Endothelial cell of umbilical vein (primary cell): ENCODE measurements at regions not wholly inside any gene's neighbourhood (a gene's known extent, or its start where the extent isn't known, plus 50 kb on each side); places are given as distances from the start of the nearest gene placed in this dataset.

Experiments used
- BruUV-seq: library from RNA; stranded (reverse); fragments of 400-500 nt; replicated peaks from 2 replicates; lab custom pipeline; 2021; lab: Mats Ljungman, UMichigan
- CTCF ChIA-PET: fragments of 300-600, 350-600 bp; sonication (Branson Sonifier 250); formaldehyde crosslinking; loops from one replicate; lab custom pipeline; 2021; ENCODE audit warnings: antibody characterized with exemption, inconsistent platforms; lab: Charles Lee
- POLR2A ChIA-PET: fragments of 300-600, 350-600 bp; sonication (Branson Sonifier 250); formaldehyde crosslinking; loops from one replicate; lab custom pipeline; 2021; ENCODE audit warnings: antibody characterized with exemption, inconsistent platforms; lab: Charles Lee
- DNase-seq: peaks from one replicate; pipeline ENCODE4 v3.0.0-alpha.2; 2011; ENCODE audit warnings: low read depth, low spot score
- FAIRE-seq: peaks from 2 replicates; lab custom pipeline; 2011; peaks lifted over from hg19 to GRCh38; lab: Jason Lieb, UNC
- H2AFZ ChIP-seq: 2 replicates; pipeline ENCODE4 v1.6.0; 2012; ENCODE audit warnings: low read depth, low read length, control low read depth, inconsistent platforms
- H3K27ac ChIP-seq: 2 replicates; pipeline ENCODE4 v1.5.1; 2011; ENCODE audit warnings: low read depth, mild to moderate bottlenecking, control low read depth, low read length, moderate library complexity; ENCODE audit not compliant: insufficient read depth
- H3K27me3 ChIP-seq, 2 experiments: 2 replicates each; pipeline versions ENCODE4 v1.6.0 to v1.6.1; 2011; ENCODE audit warnings: low read length in 2 of 2, mixed read lengths in 1 of 2; ENCODE audit not compliant: control insufficient read depth in 2 of 2, insufficient read depth in 2 of 2
- H3K36me3 ChIP-seq, 2 experiments: 2 replicates in 1 of 2; 3 replicates in 1 of 2; pipeline ENCODE4 v1.5.1; 2011; ENCODE audit warnings: low read length in 2 of 2, mild to moderate bottlenecking in 1 of 2, moderate library complexity in 1 of 2; ENCODE audit not compliant: control insufficient read depth in 2 of 2, insufficient read depth in 2 of 2; ENCODE audit errors: extremely low read depth in 1 of 2
- H3K4me1 ChIP-seq: 3 replicates; pipeline ENCODE4 v1.5.1; 2011; ENCODE audit warnings: mild to moderate bottlenecking, low read length; ENCODE audit not compliant: control insufficient read depth, insufficient read depth; ENCODE audit errors: extremely low read depth
- H3K4me2 ChIP-seq: 2 replicates; pipeline ENCODE4 v1.6.1; 2011; ENCODE audit warnings: low read length, control low read depth, mixed read lengths; ENCODE audit not compliant: insufficient read depth
- H3K4me3 ChIP-seq, 3 experiments: fragments of 200-600 bp in 1 of 3; sonication (generic), shearing (Covaris generic) in 1 of 3; replicated peaks in 1 of 3; 2 replicates each; pipeline ENCODE4 v1.5.1; 2011 to 2016; ENCODE audit warnings: control low read depth in 3 of 3, low read length in 3 of 3, mild to moderate bottlenecking in 2 of 3, inconsistent platforms in 1 of 3, low read depth in 1 of 3, moderate library complexity in 1 of 3; ENCODE audit not compliant: insufficient read depth in 1 of 3
- H3K79me2 ChIP-seq: 2 replicates; pipeline ENCODE4 v1.6.0; 2012; ENCODE audit warnings: low read length, inconsistent platforms; ENCODE audit not compliant: control insufficient read depth, insufficient read depth
- H3K9ac ChIP-seq: replicated peaks from 2 replicates; pipeline ENCODE3; 2011; ENCODE audit warnings: low read length, control low read depth; ENCODE audit not compliant: insufficient read depth; ENCODE audit errors: extremely low read depth
- H3K9me1 ChIP-seq: replicated peaks from 3 replicates; pipeline ENCODE4 v1.6.0; 2011; ENCODE audit warnings: mild to moderate bottlenecking, low read length; ENCODE audit not compliant: control insufficient read depth, insufficient read depth; ENCODE audit errors: extremely low read depth
- H3K9me3 ChIP-seq: replicated peaks from 2 replicates; pipeline ENCODE4 v1.5.1; 2012; ENCODE audit warnings: low read length, inconsistent platforms; ENCODE audit not compliant: control insufficient read depth, insufficient read depth
- H4K20me1 ChIP-seq: replicated peaks from 2 replicates; pipeline ENCODE3; 2011; ENCODE audit warnings: mild to moderate bottlenecking, low read length; ENCODE audit not compliant: control insufficient read depth, insufficient read depth; ENCODE audit errors: extremely low read depth
- EZH2 ChIP-seq: IDR thresholded peaks from 2 replicates; pipeline ENCODE4 v1.6.1; 2012; ENCODE audit warnings: borderline replicate concordance, low read depth, mild to moderate bottlenecking, moderate library complexity, low read length, inconsistent platforms; ENCODE audit not compliant: severe bottlenecking
- FOS ChIP-seq: IDR thresholded peaks from 2 replicates; pipeline ENCODE4 v1.6.1; 2011; ENCODE audit warnings: mild to moderate bottlenecking, low read length, moderate library complexity, borderline replicate concordance; ENCODE audit not compliant: insufficient read depth
- GATA2 ChIP-seq: IDR thresholded peaks from 2 replicates; pipeline ENCODE4 v1.7.0; 2011; ENCODE audit warnings: low read depth, mild to moderate bottlenecking, moderate library complexity, mixed read lengths, low read length; ENCODE audit not compliant: insufficient read length, insufficient read depth
- JUN ChIP-seq: IDR thresholded peaks from 2 replicates; pipeline ENCODE4 v1.6.1; 2011; ENCODE audit warnings: borderline replicate concordance, low read depth; ENCODE audit not compliant: insufficient read length, insufficient read depth
- MAX ChIP-seq: IDR thresholded peaks from 2 replicates; pipeline ENCODE4 v1.6.1; 2011; ENCODE audit not compliant: insufficient read depth, insufficient read length
- MYC ChIP-seq: IDR thresholded peaks from one replicate; pipeline ENCODE4 v1.6.1; 2011; ENCODE audit warnings: mild to moderate bottlenecking, low read depth, low read length
- POLR2A ChIP-seq: IDR thresholded peaks from 2 replicates; pipeline ENCODE4 v1.6.1; 2012; ENCODE audit warnings: low read depth, mild to moderate bottlenecking, control low read depth, low read length
- POLR2AphosphoS5 ChIP-seq: IDR thresholded peaks from 2 replicates; pipeline ENCODE4 v1.6.1; 2012; ENCODE audit warnings: low read depth, mild to moderate bottlenecking, control low read depth, low read length, moderate library complexity; ENCODE audit not compliant: insufficient read depth
- dilution Hi-C: fragments of 300-500 bp; cut with MboI; formaldehyde crosslinking; loops from one replicate; pipeline ENCODE4 v1.15.0; 2019; ENCODE audit warnings: low sequenced_read_pairs; ENCODE audit not compliant: extremely low pct_ligation_motif_present
- intact Hi-C: fragments of 100-400 bp; cut with micrococcal nuclease; formaldehyde crosslinking; loops from one replicate; pipeline ENCODE4 v1.10.0; 2022
- TF ChIP-seq, protein P1 (sequence below), 2 donors: IDR thresholded peaks; 1 replicate in 1 of 2; 2 replicates in 1 of 2; pipeline ENCODE4 v1.5.1; 2011; ENCODE audit warnings: low read length in 2 of 2, mild to moderate bottlenecking in 2 of 2, moderate library complexity in 2 of 2, control low read depth in 1 of 2, inconsistent platforms in 1 of 2, low read depth in 1 of 2; ENCODE audit not compliant: insufficient read depth in 1 of 2; ENCODE audit errors: extremely low read depth in 1 of 2

DNA sequence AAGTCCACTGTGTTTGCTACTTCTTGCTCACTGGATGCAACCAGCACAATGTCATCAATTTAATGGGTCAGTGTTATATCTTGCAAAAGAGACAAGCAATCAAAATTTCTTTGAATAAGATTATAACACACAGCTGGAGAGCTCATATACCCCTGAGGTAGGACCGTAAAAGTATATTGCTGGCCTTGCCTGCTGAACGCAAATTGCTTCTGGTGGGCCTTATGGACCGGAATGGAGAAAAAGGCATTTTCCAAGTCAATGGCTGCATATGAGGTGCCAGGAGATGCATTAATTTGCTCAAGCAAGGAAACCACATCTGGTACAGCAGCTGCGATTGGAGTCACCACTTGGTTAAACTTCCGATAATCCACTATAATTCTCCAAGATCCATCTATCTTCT is 119.1 kb downstream of the ZNF280B start:
- dilution Hi-C loops (no loop called here), intact Hi-C loops (no loop called here)
- peaks cover 0 to 2% of the 10 kb centered on the region in 2 experiments for H3K27me3 ChIP-seq
- DNase-seq = no peak
- ChIA-PET CTCF (no interaction called here), POLR2A (no interaction called here)
- BruUV-seq = no TSS peak
- no peaks in the 10 kb centered on the region for H3K79me2 ChIP-seq
- FAIRE-seq = no peak
- H3K9me3 ChIP-seq = no peaks in the 10 kb centered on the region
- no peak overlapping the region for H3K4me3 ChIP-seq
- no peaks in the 10 kb centered on the region for H3K36me3 ChIP-seq
- no peak overlapping the region for H3K9ac ChIP-seq
- H3K27ac ChIP-seq = no peak overlapping the region
- TF ChIP-seq MYC (no peak), MAX (no peak), EZH2 (no peak), FOS (no peak), GATA2 (no peak), POLR2AphosphoS5 (no peak), JUN (no peak), POLR2A (no peak)
- TF ChIP-seq, protein P1, sequence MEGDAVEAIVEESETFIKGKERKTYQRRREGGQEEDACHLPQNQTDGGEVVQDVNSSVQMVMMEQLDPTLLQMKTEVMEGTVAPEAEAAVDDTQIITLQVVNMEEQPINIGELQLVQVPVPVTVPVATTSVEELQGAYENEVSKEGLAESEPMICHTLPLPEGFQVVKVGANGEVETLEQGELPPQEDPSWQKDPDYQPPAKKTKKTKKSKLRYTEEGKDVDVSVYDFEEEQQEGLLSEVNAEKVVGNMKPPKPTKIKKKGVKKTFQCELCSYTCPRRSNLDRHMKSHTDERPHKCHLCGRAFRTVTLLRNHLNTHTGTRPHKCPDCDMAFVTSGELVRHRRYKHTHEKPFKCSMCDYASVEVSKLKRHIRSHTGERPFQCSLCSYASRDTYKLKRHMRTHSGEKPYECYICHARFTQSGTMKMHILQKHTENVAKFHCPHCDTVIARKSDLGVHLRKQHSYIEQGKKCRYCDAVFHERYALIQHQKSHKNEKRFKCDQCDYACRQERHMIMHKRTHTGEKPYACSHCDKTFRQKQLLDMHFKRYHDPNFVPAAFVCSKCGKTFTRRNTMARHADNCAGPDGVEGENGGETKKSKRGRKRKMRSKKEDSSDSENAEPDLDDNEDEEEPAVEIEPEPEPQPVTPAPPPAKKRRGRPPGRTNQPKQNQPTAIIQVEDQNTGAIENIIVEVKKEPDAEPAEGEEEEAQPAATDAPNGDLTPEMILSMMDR (IDR thresholded peaks at IDR 0.05; ENCODE audit: extremely low read depth in 1 of 2, insufficient read depth in 1 of 2, low read depth in 1 of 2, low read length in 2 of 2) = no peak
- H3K9me1 ChIP-seq = no peaks in the 10 kb centered on the region
- H4K20me1 ChIP-seq = no peaks in the 10 kb centered on the region
- H2AFZ ChIP-seq = no peak overlapping the region
- no peaks in the 10 kb centered on the region for H3K4me1 ChIP-seq
- no peak overlapping the region for H3K4me2 ChIP-seq
